ENCODE measurements at regions not wholly inside any gene's neighbourhood (a gene's known extent, or its start where the extent isn't known, plus 50 kb on each side); places are given as distances from the start of the nearest gene placed in this dataset.

DNA sequence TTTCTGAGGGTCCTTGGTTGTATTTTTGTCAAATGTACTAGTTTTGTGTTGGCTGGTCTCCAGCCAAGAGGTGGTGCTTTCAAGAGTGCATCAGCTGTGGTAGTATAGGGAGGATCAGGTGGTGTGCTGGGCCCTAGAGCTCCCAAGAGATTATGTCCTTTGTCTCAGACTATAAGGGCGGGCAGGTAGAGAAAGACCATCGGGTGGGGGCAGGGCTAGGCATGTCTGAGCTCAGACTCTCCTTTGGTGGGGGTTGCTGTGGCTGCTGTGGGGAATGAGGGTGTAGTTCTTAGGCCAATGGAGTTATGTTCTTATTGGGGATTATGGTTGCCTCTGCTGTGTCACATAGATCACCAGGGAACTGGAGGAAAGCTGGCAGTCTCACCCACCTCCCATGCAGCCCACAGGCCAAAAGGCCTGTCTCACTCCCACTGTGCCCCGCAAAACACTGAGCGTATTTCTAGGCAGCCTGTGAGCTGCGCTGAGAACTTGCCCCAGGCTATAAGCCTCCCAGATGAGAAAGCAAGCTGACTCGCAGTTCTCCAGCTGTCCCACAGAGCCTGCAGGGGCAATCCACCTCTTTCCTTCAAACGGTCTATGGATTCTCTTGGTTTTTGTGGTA, 1066.7 kb downstream of the GRM8 start:
- TF ChIP-seq, protein P1, sequence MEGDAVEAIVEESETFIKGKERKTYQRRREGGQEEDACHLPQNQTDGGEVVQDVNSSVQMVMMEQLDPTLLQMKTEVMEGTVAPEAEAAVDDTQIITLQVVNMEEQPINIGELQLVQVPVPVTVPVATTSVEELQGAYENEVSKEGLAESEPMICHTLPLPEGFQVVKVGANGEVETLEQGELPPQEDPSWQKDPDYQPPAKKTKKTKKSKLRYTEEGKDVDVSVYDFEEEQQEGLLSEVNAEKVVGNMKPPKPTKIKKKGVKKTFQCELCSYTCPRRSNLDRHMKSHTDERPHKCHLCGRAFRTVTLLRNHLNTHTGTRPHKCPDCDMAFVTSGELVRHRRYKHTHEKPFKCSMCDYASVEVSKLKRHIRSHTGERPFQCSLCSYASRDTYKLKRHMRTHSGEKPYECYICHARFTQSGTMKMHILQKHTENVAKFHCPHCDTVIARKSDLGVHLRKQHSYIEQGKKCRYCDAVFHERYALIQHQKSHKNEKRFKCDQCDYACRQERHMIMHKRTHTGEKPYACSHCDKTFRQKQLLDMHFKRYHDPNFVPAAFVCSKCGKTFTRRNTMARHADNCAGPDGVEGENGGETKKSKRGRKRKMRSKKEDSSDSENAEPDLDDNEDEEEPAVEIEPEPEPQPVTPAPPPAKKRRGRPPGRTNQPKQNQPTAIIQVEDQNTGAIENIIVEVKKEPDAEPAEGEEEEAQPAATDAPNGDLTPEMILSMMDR (IDR thresholded peaks at IDR 0.05): no peak
- no peaks in the 10 kb centered on the region for H3K27me3 ChIP-seq (ENCODE audit: control insufficient read depth in 1 of 2, insufficient read depth in 2 of 2, low read length in 2 of 2)

DNA sequence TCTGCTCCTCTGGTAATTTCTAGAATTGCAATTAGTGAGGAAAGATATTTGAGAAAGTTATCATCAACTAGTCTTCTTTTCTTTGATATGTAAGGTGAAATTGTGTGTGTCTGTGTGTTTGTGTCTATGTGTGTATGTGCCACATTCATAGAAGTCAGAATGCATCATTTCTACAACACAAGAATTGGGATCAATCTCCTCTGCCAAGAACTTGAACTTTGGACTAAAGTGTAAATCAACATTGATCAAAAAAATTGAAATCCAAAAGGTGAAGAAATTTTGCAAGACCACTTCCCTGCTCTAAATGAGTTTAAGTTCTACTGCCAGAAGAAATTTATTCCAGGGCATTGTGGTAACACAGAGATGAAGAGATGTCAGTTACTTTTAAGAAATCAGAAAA, 1072.8 kb downstream of the GRM8 start:
- no peak overlapping the region for H3K4me3 ChIP-seq (ENCODE audit: low read length)
- no peaks in the 10 kb centered on the region for H3K4me1 ChIP-seq (ENCODE audit: insufficient read depth, low read length)
- no peak overlapping the region for H3K27ac ChIP-seq (ENCODE audit: low read depth in 1 of 2, low read length in 2 of 2)
- Mint-ChIP-seq H3K4me3 (no peak overlapping the region), H3K9me3 (peaks cover 12% of the 10 kb centered on the region), H3K36me3 (ENCODE audit: low read depth) (no peaks in the 10 kb centered on the region), H3K27ac (no peak overlapping the region), H3K4me1 (ENCODE audit: low read depth) (no peaks in the 10 kb centered on the region), H3K27me3 (no peaks in the 10 kb centered on the region)
- TF ChIP-seq, protein P1 (IDR thresholded peaks at IDR 0.05): no peak
- ChIA-PET POLR2A (no interaction called here), CTCF (no interaction called here)
- intact Hi-C loops (cut with DNase I, micrococcal nuclease): no loop called here
- H3K9me3 ChIP-seq (ENCODE audit: control insufficient read depth in 1 of 2, insufficient read depth in 1 of 2, low read length in 2 of 2): peaks cover 0 to 11% of the 10 kb centered on the region in 2 experiments
- H3K27me3 ChIP-seq (ENCODE audit: control insufficient read depth in 1 of 2, insufficient read depth in 2 of 2, low read length in 2 of 2): no peaks in the 10 kb centered on the region
- DNase-seq (no peak), ATAC-seq (ENCODE audit: poor library complexity) (no peak)
- no peaks in the 10 kb centered on the region for H3K36me3 ChIP-seq (ENCODE audit: insufficient read depth, low read length)

More for the DNA sequence above, 1066.7 kb downstream of the GRM8 start:
- ATAC-seq (ENCODE audit: poor library complexity) (no peak), DNase-seq (no peak)
- POLR2A ChIA-PET: no interaction called here
- Histone ChIP-seq H3K27ac (ENCODE audit: low read depth in 1 of 2, low read length in 2 of 2) (no peak overlapping the region), H3K9me3 (ENCODE audit: control insufficient read depth in 1 of 2, insufficient read depth in 1 of 2, low read length in 2 of 2) (peaks cover 0 to 10% of the 10 kb centered on the region in 2 experiments), H3K36me3 (ENCODE audit: insufficient read depth, low read length) (no peaks in the 10 kb centered on the region), H3K4me1 (ENCODE audit: insufficient read depth, low read length) (no peaks in the 10 kb centered on the region), H3K4me3 (ENCODE audit: low read length) (no peak overlapping the region)
- CTCF ChIA-PET: no interaction called here
- intact Hi-C loops (cut with DNase I, micrococcal nuclease): no loop called here
- H3K9me3 Mint-ChIP-seq: peaks cover 11% of the 10 kb centered on the region
- H3K27me3 Mint-ChIP-seq: no peaks in the 10 kb centered on the region
- H3K4me1 Mint-ChIP-seq (ENCODE audit: low read depth): no peaks in the 10 kb centered on the region
- H3K4me3 Mint-ChIP-seq: no peak overlapping the region
- no peaks in the 10 kb centered on the region for H3K36me3 Mint-ChIP-seq (ENCODE audit: low read depth)
- H3K27ac Mint-ChIP-seq: no peak overlapping the region

DNA sequence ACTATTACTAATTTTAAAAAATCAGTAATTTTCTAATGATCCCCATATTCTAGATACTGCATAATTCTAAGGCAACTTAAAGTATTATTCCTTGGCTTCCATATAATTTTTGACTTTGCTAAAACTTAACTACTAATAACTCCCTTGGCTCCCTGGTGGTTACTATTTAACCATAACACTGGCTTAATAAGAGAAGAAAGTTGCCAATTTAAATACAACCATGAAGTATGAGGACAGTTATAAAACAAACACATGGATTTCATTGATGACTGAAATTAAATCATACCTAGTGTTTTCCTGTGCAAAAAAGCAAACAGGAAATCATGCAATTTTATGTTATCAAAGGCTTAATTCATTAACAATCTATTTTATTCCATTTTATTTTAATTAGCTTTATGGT, 1073.9 kb downstream of the GRM8 start:
- intact Hi-C loops (cut with DNase I, micrococcal nuclease): no loop called here
- no peak overlapping the region for H3K4me3 ChIP-seq (ENCODE audit: low read length)
- H3K27ac Mint-ChIP-seq: no peak overlapping the region
- ATAC-seq (ENCODE audit: poor library complexity) (no peak), DNase-seq (no peak)
- H3K36me3 ChIP-seq (ENCODE audit: insufficient read depth, low read length): no peaks in the 10 kb centered on the region
- H3K27me3 ChIP-seq (ENCODE audit: control insufficient read depth in 1 of 2, insufficient read depth in 2 of 2, low read length in 2 of 2): no peaks in the 10 kb centered on the region
- no peaks in the 10 kb centered on the region for H3K4me1 ChIP-seq (ENCODE audit: insufficient read depth, low read length)
- no peaks in the 10 kb centered on the region for H3K4me1 Mint-ChIP-seq (ENCODE audit: low read depth)
- H3K9me3 Mint-ChIP-seq: peaks cover 9% of the 10 kb centered on the region
- H3K4me3 Mint-ChIP-seq: no peak overlapping the region
- CTCF ChIA-PET: no interaction called here
- no peaks in the 10 kb centered on the region for H3K36me3 Mint-ChIP-seq (ENCODE audit: low read depth)
- no peaks in the 10 kb centered on the region for H3K27me3 Mint-ChIP-seq
- H3K27ac ChIP-seq (ENCODE audit: low read depth in 1 of 2, low read length in 2 of 2): no peak overlapping the region
- TF ChIP-seq, protein P1 (IDR thresholded peaks at IDR 0.05): no peak
- POLR2A ChIA-PET: no interaction called here
- peaks cover 0 to 12% of the 10 kb centered on the region in 2 experiments for H3K9me3 ChIP-seq (ENCODE audit: control insufficient read depth in 1 of 2, insufficient read depth in 1 of 2, low read length in 2 of 2)

Data from CD4-positive, alpha-beta T cell (primary cell).